GM12878 (cell line): ENCODE measurements at regions not wholly inside any gene's neighbourhood (a gene's known extent, or its start where the extent isn't known, plus 50 kb on each side); places are given as distances from the start of the nearest gene placed in this dataset.

Experiments used
- ATF7 ChIP-seq: fragments of 450-650 bp; IDR thresholded peaks from 2 replicates; pipeline ENCODE4 v1.6.1; 2016; ENCODE audit warnings: low read depth, mild to moderate bottlenecking
- BRCA1 ChIP-seq: IDR thresholded peaks from 2 replicates; pipeline ENCODE4 v1.6.1; 2011; ENCODE audit warnings: low read depth, low read length, improper control_type of control experiment
- EP300 ChIP-seq, 2 experiments: fragments of 150-350 bp in 1 of 2; IDR thresholded peaks; 2 replicates each; pipeline ENCODE4 v1.6.1; 2011 to 2012; ENCODE audit warnings: low read depth in 2 of 2, low read length in 2 of 2, borderline replicate concordance in 1 of 2, improper control_type of control experiment in 1 of 2, inconsistent platforms in 1 of 2; ENCODE audit not compliant: control insufficient read depth in 1 of 2
- JUNB ChIP-seq: IDR thresholded peaks from 2 replicates; pipeline ENCODE4 v1.6.1; 2016; ENCODE audit warnings: antibody characterized with exemption, mild to moderate bottlenecking
- POLR2A ChIP-seq: IDR thresholded peaks from 2 replicates; pipeline ENCODE4 v1.6.1; 2011; ENCODE audit warnings: low read depth, mild to moderate bottlenecking, low read length
- STAT3 ChIP-seq: IDR thresholded peaks from 2 replicates; pipeline ENCODE4 v1.6.1; 2011; ENCODE audit warnings: low read depth, low read length, improper control_type of control experiment
- TAF1 ChIP-seq: IDR thresholded peaks from 2 replicates; pipeline ENCODE4 v1.6.1; 2011; ENCODE audit warnings: mild to moderate bottlenecking, low read depth, low read length, borderline replicate concordance
- TF ChIP-seq, protein P1 (sequence below): IDR thresholded peaks from 2 replicates; pipeline ENCODE4 v1.6.1; 2012; ENCODE audit warnings: low read depth, low read length, improper control_type of control experiment
- TF ChIP-seq, protein P2 (sequence below): fragments of 450-650 bp; formaldehyde crosslinking; IDR thresholded peaks from 2 replicates; pipeline ENCODE4 v1.5.0; 2022; ENCODE audit warnings: mild to moderate bottlenecking, missing genetic modification characterization
- TF ChIP-seq, protein P3 (sequence below), 3 experiments: IDR thresholded peaks in 2 of 3; conservative IDR thresholded peaks in 1 of 3; 2 replicates each; pipeline ENCODE4 v1.5.1; 2011; ENCODE audit warnings: low read depth in 3 of 3, low read length in 3 of 3, mild to moderate bottlenecking in 3 of 3, control low read depth in 2 of 3, moderate library complexity in 2 of 3, inconsistent platforms in 1 of 3, mixed read lengths in 1 of 3; ENCODE audit not compliant: control insufficient read depth in 2 of 3, insufficient read depth in 1 of 3; ENCODE audit errors: extremely low read depth in 1 of 3

DNA sequence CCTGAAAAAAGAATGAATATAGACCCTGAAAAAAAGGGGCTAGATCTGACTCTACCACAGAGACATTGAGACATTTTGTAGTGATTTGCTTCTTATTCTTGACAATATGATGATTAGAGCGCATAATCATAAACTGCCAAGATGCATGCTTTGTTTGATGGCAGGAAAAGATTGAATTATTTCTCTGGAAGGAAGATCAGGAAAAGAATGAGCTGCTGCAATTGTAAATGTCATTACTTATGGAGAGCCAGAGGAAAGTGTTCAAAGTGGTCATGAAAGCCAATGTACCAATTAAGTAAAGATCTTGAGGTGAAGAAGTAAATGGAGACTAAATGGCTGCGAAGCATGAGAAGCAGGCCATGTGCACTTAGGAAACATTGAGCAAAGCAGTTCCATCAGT, 126.4 kb upstream of the NXPH2 start:
- TF ChIP-seq JUNB (no peak), ATF7 (no peak), POLR2A (no peak), TAF1 (no peak), STAT3 (no peak), EP300 (IDR thresholded peaks at IDR 0.05; ENCODE audit: borderline replicate concordance in 1 of 2, control insufficient read depth in 1 of 2, low read depth in 2 of 2, low read length in 2 of 2) (no peak), BRCA1 (no peak)
- TF ChIP-seq, protein P1, sequence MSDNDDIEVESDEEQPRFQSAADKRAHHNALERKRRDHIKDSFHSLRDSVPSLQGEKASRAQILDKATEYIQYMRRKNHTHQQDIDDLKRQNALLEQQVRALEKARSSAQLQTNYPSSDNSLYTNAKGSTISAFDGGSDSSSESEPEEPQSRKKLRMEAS = no peak
- TF ChIP-seq, protein P2, sequence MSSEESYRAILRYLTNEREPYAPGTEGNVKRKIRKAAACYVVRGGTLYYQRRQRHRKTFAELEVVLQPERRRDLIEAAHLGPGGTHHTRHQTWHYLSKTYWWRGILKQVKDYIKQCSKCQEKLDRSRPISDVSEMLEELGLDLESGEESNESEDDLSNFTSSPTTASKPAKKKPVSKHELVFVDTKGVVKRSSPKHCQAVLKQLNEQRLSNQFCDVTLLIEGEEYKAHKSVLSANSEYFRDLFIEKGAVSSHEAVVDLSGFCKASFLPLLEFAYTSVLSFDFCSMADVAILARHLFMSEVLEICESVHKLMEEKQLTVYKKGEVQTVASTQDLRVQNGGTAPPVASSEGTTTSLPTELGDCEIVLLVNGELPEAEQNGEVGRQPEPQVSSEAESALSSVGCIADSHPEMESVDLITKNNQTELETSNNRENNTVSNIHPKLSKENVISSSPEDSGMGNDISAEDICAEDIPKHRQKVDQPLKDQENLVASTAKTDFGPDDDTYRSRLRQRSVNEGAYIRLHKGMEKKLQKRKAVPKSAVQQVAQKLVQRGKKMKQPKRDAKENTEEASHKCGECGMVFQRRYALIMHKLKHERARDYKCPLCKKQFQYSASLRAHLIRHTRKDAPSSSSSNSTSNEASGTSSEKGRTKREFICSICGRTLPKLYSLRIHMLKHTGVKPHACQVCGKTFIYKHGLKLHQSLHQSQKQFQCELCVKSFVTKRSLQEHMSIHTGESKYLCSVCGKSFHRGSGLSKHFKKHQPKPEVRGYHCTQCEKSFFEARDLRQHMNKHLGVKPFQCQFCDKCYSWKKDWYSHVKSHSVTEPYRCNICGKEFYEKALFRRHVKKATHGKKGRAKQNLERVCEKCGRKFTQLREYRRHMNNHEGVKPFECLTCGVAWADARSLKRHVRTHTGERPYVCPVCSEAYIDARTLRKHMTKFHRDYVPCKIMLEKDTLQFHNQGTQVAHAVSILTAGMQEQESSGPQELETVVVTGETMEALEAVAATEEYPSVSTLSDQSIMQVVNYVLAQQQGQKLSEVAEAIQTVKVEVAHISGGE (CRISPR knock-in tag) = no peak
- TF ChIP-seq, protein P3, sequence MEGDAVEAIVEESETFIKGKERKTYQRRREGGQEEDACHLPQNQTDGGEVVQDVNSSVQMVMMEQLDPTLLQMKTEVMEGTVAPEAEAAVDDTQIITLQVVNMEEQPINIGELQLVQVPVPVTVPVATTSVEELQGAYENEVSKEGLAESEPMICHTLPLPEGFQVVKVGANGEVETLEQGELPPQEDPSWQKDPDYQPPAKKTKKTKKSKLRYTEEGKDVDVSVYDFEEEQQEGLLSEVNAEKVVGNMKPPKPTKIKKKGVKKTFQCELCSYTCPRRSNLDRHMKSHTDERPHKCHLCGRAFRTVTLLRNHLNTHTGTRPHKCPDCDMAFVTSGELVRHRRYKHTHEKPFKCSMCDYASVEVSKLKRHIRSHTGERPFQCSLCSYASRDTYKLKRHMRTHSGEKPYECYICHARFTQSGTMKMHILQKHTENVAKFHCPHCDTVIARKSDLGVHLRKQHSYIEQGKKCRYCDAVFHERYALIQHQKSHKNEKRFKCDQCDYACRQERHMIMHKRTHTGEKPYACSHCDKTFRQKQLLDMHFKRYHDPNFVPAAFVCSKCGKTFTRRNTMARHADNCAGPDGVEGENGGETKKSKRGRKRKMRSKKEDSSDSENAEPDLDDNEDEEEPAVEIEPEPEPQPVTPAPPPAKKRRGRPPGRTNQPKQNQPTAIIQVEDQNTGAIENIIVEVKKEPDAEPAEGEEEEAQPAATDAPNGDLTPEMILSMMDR (IDR thresholded peaks at IDR 0.05 in 2 of 3, conservative IDR thresholded peaks at IDR 0.05 in 1 of 3; ENCODE audit: control insufficient read depth in 2 of 3, extremely low read depth in 1 of 3, insufficient read depth in 1 of 3, low read depth in 3 of 3, low read length in 3 of 3) = no peak
